Right hindlimb (tissue), 1 donor: ENCODE measurements at regions not wholly inside any gene's neighbourhood (a gene's known extent, or its start where the extent isn't known, plus 50 kb on each side); places are given as distances from the start of the nearest gene placed in this dataset.

Source experiments
- DNase-seq: peaks from one replicate; pipeline ENCODE4 v3.0.0-alpha.2; 2018

- no peak for DNase-seq
These were observed 763.9 kb downstream of the DOK5 start for GRCh38 chr20:55239269-55239668.

DNA sequence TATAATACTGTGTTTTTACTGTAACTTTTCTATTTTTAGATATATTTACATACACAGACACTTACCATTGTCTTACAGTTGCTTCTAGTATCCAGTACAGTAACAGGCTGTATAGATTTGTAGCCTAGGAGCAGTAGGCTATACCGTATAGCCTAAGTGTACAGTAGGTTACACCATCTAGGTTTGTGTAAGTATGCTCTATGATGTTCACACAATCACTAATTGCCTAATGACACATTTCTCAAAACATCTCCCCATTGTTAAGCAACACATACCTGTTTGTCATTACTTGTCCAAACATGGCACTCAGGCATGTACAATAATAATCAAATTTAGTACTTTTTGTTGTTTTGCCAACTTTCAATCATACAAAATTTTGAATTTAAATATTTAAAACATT, 757.3 kb downstream of the DOK5 start:
- DNase-seq: no peak

- no peak for DNase-seq
These were observed 754.1 kb downstream of the DOK5 start for GRCh38 chr20:55229451-55229850.

- no peak for DNase-seq
These were observed 741.3 kb downstream of the DOK5 start for GRCh38 chr20:55216525-55217242.

DNA sequence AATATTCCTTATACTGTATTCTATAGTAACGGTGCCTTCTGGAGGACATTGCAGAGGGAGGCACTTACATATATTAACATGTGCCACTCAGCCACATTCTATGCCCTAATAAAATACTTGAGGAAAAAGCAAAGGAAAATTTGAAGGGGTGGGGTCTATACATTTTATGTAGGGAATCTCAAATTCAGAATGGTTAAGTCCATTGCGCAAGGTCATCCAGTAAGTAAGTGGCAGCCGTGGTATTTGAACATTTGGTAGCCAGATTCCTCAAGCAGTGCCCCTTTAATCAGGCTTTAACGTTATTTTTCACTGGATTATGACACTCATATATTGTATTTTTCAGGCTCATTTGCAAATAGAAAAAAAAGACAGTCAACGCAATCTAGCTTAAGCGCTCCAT, 738.3 kb downstream of the DOK5 start:
- DNase-seq: no peak

DNA sequence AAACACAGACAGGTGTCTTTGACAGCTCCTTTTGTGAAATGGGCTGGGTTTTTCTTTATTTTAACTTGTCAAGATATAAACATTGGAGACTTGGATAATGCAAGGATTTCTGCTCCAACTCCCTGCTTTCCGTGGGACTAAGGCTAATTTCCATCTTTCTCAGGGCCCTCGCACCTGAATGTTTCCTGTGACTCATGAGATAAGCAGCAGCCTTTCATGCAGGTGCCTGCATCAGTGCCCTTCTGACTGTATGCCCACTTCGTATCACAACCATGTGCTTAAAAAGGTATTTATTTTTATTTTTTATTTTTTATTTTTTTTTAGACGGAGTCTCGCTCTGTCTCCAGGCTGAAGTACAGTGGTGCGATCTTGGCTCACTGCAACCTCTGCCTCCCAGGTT, 736.1 kb downstream of the DOK5 start:
- DNase-seq: no peak

DNA sequence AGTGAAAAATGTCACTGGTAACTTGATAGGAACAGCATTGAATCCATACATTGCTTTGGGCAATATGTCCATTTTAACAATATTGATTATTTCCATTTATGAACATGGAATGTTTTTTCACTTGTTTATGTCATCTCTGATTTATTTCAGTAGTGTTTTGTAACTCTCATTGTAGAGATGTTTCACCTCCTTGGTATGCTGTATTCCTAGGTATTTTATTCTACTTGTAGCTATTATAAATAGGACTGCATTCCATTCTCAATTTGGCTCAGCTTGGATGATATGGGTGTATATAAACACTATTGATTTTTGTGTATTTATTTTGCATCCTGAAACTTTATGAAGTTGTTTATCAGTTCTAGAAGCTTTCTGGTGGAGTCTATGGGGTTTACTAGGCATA, 730.3 kb downstream of the DOK5 start:
- no peak for DNase-seq

DNA sequence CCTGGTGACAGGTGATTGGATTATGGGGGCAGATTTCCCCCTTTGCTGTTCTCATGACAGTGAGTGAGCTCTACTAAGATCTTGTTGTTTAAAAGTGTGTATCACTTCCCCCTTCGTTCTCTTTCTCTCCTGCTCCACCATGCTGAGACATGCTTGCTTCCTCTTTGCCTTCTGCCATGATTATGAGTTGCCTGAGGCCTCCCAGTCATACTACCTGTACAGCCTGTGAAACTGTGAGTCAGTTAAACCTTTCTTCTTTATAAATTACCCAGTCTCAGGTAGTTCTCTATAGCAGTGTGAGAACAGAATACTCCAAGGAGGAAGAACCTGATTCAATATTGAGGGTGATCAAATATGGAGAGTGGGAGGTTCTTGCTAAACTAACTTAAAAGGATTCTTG, 724.9 kb downstream of the DOK5 start:
- DNase-seq: no peak

DNA sequence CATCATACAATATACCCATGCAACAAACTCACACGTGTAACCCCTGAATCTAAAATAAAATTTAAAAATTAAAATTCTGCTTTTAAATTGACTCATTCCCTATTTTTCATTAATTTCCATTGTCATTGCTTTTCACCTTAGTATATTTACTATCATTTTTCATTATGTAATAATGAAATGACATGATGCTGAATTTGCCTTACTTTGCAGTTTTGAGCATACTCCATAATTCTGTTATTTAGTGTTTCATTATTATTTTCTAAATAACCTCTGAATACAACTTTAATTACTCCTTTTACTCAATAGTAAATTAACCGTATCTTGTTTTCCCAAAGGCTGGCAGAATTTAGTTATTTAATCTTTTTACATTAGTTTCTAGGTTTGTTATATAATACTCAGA, 719.6 kb downstream of the DOK5 start:
- DNase-seq: no peak

- DNase-seq: no peak
These were observed 710.8 kb downstream of the DOK5 start for GRCh38 chr20:55186228-55186627.

- DNase-seq: no peak
These were observed 699.7 kb downstream of the DOK5 start for GRCh38 chr20:55175081-55175480.

DNA sequence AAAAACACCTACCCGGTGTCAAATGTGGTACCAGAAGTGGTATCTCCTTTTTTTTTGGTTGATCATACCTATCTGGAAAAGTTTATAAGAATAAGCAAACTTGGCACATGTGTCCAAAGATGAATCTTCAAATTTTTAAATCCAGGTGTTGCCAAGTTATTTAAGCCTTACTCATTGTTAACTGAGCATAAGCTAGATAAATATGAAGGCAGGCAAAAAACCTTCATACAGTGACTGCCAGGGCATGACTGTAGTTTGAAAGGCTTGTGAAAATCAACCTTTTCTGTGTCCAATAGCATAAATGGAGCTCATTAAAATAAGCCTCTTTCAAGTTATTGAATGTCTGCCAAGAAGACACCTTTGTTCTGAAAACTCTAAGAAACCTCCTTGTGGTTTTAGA, 699.2 kb downstream of the DOK5 start:
- DNase-seq: no peak

DNA sequence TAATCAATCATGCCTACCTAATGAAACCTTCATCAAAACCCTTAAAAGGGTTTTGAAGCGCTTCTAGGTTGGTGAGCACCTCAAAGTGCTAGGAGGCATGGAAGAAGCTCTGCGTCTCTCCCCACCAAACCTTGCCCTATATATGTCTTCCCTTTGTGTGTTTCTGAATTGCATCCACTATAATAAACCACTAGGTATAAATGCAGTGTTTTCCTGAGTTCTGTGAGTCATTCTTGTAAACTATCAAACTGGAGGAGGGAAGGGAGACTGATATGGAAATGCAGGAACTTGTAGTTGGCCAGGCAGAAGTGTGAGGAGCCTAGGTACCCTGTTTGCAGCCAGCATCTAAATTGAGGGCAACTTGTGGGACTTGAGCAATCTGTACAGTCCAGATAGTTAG, 698.8 kb downstream of the DOK5 start:
- DNase-seq: no peak

DNA sequence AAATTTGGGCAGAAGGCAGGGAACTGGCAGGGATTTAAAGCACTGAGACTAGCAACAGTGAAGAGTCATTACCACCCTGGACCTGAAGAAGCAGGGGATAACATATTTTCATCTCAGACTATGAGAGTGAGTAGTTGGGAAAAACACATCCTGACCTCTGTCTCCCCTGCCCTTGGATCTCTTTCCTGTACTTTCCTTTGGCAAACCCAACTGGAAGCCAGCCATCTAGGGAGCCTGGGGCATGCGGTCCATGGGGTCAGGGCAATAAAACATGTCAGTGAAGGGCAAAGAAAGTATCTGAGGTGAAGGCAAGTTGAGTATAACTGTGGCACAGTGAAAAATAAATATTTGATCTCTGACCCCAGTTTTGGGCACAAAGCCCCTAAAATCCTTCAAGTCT, 698.2 kb downstream of the DOK5 start:
- DNase-seq: no peak

DNA sequence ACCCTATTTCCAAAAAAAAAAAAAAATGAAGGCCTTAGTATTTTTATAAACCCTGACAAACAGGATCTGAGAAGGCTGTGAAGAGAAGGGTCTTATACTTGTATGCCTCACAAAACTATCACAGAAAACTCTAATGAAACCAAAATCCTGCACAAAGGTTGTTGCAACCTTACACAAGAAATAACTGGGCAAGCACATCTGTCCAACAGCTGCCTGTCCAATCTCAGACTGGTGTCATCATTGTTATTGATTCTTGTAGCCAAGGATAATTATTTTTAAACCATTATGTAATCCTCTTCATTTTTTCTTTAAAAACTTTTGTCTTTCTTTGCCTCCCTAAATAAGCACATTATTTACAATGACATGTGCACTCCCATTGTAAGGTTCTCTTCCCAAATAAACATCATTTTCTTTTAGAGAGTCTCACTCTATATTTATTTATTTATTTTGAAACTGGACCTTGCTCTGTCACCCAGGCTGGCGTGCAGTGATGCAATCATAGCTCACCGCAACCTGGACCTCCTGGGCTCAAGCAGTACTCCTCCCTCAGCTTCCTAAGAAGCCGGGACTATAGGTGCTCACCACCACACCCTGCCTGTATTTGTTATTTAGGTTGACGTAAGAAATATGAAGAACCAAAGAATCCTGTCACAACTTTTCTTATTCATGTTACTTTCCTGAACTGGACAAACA, 697.1 kb downstream of the DOK5 start:
- no peak for DNase-seq

DNA sequence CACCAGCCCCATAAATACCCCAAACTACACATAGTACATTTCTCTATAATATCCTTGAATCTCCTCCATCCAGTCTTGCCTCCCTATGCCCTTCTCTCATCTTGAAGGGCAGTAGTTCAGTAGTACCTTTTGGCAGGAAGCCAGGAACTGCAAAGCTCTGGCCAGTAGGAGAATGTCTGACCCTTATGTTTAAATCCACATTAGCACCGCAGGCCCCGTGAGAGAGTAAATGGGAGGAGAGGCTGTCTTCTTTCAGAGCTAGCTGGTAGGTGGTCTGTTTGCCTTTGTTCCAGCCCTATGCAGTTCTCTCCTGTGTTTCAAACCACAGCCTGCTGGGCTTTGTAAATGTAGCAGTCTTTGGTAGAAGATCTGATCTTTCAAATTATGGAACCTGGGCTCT, 690.7 kb downstream of the DOK5 start:
- no peak for DNase-seq

DNA sequence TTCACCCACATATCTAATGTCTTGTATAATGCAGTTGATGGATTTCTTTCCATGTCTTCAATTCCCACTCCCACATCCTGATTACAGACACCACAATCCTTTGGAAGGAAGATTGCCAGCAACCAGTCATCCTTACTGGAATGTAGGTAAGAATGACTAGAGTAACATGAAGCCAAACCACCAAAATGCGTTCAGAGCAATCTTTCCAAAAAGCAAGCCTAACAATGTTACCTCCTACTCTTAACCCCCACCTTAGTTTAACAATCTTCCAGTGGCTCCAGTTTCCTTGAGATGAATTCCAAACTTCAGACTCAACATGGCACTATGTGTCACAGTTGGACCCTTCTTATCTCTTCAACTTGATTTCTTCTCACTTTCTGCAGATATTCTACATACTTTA, 685.6 kb downstream of the DOK5 start:
- DNase-seq: no peak

- no peak for DNase-seq
These were observed 684.6 kb downstream of the DOK5 start for GRCh38 chr20:55160037-55160436.

GRCh38 chr20:55159230-55159629, 683.8 kb downstream of the DOK5 start:
- DNase-seq: no peak

- DNase-seq: no peak
These were observed 683.1 kb downstream of the DOK5 start for GRCh38 chr20:55158446-55158845.

DNA sequence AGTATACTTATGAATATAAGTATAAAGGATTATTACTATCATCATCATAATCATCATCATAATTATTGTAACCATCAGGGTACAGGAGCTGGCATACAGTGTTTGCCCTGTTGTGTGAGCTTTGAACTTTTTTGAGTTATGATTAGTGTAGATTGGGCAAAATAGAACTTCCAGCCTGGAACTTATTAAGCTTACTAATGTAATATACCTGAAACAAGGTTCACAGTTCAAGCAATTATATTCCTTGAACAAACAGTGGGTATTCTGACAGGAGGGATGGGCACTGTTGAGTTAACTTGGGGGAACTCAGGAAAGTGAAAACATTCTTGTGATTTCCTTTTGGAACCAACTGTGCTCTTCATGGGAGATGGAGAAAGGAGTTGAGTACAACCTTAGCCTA, 680.0 kb downstream of the DOK5 start:
- no peak for DNase-seq

DNA sequence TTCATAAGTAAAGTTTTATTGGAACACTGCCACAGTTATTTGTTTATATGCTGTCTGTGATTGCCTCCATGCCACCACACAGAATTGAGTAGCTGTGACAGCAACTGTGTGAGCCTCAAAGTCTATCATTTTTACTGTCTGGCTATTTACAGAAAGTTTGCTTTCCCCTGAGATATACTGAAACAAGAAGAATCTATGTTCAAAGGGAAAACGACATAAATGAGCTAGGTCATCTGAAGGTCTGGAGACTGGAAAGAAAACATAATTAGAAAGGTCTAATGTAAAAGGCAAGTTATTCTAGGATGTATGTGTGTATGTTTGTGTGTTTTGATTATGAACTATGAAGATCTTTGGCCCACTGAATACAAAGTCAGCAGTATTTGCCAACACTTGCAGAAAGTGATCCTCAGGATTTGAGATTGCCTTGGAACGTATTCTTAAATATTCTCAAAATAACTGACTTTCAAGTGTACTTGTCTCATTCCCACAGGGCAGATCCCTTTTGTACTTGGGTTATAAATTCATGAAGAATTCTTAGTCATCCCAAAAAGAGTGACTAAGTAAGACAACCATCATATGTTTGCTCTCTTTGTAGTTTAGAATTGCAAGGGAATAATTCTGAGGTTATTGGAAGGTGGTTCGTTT, 677.7 kb downstream of the DOK5 start:
- no peak for DNase-seq

DNA sequence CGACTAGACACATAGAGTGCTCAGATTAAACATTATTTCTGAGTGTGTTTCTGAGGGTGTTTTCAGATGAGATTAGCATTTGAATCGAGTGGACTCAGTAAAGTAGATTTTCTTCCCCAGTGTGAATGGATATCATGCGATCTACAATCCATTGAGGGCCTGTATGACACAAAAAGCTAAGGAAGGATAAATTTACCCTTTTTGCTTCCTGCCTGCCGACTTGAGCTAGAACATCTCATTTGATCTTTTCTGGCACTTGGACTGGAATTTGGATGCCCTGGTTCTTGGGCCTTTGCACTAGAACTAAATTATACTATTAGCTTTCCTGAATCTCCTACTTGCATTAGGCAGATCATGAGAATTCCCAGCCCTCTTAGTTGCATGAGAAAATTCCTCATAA, 675.8 kb downstream of the DOK5 start:
- DNase-seq: no peak

GRCh38 chr20:55143601-55144000, 668.2 kb downstream of the DOK5 start:
- DNase-seq: no peak
